Fibroblast of skin of left quadriceps (primary cell): ENCODE measurements at regions not wholly inside any gene's neighbourhood (a gene's known extent, or its start where the extent isn't known, plus 50 kb on each side); places are given as distances from the start of the nearest gene placed in this dataset.
"Not testable (repeated sequence)": the region's sequence is repeated elsewhere in the genome, so short reads cannot be mapped to it uniquely, and the experiment has no call there.

Experiments used
- DNase-seq, 2 experiments: peaks; one replicate each; pipeline ENCODE4 v3.0.0-alpha.2; 2013; ENCODE audit warnings: low read depth in 2 of 2

DNA sequence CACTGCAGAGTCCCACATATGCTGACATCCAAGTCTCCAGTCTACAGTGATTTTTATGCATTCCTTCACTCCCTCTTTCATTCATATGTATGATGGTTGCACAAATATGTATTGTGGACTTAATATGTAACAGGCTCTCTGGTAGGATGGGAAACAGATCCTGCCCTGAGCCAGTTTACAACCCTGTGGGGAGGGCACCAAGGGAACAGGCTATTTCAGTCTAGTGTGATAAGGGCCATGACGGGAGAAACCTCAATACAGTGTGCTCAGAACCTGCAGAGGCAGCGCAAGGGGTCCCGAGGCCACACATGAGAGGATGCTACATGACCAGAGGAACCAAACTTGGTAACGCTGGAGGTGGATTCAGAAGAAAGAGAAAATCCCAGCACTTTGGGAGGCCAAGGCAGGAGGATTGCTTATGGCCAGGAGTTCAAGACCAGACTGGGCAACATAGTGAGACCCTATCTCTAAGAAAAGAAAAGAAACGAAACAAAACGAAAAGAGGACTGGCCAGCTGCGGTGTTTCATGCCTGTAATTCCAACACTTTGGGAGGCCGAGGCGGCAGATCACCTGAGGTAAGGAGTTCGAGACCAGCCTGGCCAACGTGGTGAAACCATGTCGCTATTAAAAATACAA is 249.8 kb upstream of the JARID2 start:
- no peak for DNase-seq

DNA sequence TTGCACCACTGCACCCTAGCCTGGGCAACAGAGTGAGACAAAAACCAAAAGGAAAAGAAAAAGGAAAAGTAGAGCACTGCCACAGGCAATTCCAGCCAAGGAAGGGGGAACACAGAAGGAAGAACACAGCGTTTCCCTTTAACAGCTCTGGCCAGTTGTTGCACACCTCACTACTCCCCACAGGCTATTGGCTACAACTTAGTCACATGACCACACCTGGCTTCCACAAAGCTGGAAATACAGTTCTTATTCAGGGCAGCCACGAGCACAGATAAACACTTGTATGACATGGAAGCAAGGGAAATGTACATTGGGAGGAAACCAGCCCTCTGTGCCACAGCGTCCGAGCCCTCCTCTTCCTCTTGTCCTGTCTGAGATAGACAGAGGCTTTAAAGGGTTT is 249.0 kb upstream of the JARID2 start:
- DNase-seq = no peak

DNA sequence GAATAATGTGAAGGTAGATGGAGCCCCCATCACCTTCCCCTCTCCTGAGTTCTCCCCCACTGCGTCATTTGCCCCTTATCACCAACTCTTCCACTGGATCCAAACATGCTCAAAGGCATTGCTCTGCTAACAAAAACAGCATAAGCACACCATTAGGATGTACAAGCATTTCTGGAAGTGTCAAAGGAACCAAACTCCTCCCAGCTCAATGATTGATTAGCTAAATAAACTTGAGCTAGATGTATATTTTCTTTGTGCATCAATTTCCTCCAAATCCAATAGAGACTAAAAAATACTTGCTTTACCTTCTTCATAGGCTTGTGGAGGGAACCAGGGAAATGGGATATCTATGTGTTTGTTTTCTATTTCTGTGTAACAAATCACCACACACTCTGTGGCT is 248.4 kb upstream of the JARID2 start:
- DNase-seq = no peak

DNA sequence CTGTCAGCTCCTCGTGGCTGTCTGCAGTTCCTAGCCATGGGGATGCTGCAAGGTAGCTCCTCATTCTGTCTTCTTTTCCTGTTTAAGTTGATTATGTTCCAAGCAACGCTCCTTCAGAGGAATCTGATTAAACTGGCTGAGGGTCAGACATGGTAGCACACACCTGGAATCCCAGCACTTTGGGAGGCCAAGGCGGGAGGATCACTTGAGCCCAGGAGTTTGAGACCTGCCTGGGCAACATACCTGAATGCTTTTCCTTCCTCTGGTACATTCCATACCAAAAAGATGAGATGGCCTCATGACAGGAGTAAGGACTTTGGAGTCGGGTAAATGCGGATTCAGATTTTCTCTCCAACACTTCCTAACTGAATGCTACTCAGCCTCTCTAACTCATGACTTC is 246.8 kb upstream of the JARID2 start:
- DNase-seq = no peak

DNA sequence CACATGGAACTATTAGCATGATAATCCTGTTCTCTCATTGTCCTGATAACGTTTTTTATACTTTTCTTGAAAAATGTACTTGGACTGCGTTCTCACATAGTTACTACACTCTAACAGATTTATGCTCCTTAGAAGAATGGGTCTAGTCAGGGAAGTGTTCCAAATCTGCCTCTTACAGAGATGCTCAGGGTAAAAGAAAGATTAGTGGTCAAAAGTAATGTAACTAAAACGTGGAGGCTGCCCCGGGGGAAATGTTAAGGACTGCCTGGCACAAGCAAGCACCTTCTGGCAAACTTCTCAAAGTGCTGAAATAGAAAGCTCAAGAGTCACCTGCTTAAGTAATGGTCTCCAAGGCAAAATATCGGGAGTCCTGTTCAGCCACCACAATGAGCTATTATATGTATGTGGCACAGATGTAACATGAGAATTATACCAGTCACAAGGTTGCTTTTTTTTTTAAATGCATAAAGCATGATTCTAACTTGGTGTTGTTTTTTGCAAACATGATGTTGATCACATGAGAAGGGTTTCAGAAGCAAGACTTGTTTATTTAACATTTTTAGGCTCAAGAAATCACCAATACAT is 244.5 kb upstream of the JARID2 start:
- DNase-seq = no peak

DNA sequence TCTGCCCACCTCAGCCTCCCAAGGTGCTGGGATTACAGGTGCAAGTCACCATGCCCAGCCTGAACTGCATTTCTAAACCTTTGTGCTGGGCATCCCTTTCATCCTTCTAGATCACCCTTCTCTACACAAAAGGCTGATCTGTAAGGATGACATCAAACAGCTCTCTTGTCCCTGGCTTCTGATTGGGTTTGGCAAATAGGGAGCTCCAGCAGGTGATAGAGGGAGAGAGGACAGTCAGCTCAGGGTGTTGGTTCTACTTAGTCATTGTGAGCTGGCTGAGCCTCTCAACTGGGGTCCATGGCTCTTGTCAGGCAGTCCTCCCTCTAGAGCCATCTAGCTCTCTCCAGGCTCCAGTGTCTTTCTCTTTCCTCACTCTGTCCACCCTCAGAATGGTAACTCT is 237.6 kb upstream of the JARID2 start:
- no peak for DNase-seq

DNA sequence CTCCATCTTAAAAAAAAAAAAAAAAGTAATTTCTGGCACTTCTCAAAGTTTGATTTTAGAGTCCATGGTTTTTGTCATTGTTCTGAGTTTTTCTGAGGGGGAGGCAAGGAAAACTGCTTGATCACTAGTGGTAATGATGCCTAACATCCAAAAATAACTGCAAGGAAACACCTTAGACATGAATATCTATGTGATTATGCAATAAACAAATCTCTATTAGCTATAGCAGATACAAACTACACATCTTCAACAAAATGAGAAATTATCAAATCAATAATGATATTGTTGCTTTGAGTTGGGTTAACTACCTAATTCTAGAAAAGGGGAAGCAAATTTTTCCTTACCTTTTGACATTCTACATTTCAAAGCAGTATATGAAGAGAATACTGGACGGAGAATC is 230.9 kb upstream of the JARID2 start:
- DNase-seq = no peak

DNA sequence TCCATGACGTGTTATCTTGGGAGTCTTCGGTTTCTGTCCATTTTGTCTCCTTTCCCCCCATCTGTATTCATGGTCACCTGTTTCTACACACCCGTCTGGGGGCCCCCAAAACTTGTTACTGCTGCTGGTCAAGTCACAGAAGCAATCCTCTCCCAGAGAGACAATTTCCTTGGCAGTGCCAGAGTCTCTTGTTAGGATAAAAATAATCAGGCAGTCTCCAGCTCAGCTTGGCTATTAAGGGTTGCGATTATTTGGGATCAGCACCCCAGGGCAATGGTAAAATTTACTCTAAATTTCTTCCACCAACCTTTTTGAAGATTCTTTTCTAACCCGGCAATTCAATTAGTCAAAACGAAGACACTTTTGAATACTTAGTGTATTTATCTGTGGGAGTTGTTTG is 229.1 kb upstream of the JARID2 start:
- DNase-seq = no peak

DNA sequence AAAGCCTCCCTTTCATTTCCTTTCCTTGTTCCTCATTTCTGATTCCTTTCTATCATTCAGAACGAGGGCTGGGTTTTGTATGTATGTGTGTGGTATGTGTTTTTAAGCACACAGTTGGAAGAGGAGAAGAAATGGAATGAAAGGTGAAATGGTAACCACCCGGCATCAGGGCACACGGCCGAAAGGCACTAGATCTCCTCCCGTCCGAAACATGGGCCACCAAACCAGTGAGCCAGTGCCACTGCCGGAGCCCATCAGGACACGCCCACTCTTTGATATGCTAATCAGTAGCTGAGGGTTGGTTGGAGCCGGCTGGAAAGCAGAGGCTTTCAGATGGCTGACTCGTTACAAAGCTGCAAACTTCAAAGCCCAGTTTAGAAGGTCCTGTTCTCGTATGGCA is 228.6 kb upstream of the JARID2 start:
- DNase-seq = no peak

DNA sequence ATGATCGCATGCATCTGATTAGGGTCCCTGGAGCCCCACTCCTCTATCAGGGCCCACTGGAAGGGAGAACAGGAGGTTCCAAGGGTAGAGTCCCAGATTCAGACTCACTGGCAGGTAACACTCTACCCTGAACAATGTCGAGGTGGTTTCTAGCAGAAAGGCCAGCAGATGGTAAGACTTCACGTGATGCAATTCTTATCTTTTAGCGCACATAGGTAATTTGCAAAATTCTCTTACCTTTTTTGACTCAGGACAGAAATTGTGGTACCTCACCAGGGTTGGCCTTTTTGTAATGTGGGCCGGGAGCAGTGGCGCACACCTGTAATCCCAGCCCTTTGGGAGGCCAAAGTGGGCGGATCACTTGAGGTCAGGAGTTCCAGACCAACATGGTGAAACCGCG is 228.1 kb upstream of the JARID2 start:
- no peak for DNase-seq

DNA sequence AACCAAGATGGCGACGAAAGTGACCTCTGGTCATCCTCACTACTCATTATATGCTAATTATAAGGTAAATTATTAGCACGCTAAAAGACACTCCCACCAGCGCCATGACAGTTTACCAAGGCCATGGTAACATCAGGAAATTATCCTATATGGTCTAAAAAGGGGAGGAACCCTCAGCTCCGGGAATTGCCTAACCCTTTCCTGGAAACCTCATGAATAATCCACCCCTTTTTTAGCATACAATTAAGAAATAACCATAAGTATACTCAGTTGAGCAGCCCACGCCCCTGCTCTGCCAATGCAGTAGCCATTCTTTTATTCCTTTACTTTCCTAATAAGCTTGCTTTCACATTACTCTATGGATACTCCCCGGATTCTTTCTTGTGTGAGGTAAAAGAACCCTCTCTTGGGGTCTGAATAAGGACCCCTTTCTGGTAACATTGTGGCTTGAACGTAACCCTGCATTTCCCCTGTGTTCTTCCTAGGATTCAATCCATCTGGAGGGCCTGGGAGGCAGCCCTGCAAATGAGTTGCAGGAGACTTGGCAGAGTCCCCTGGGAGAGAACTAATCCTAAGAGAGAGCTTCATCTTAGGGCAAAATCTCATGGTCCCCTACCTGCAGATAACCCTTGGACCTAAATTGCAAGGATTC is 225.6 kb upstream of the JARID2 start:
- DNase-seq = no peak

DNA sequence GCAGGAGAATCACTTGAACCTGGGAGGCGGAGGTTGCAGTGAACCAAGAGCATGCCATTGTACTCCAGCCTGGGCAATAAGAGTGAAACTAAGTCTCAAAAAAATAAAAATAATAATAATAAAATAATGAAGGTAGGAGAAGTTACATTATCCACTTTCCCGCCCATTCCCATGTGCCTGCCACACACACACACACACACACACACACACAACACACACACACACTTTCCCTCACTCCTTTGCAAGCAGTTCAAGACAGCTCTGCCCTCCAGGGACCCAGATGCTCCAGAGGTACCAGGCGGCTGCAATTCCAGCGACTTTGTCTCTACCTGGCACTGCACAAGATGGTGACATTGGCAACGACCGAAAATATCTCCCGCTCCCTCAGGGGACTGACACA is 224.8 kb upstream of the JARID2 start:
- no peak for DNase-seq

DNA sequence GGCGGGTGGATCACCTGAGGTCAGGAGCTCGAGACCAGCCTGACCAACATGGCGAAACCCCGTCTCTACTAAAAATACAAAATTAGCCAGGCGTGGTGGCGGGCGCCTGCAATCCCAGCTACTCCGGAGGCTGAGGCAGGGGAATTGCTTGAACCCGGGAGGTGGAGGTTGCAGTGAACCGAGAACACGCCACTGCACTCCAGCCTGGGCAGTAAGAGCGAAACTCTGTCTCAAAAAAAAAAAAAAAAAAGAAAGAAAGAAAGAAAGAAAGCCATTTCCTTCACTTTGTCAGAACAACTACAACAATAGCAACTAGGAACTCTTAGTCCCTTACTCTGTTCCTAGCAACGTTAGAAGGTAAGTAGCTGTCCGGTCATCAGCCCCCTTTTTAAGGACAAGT is 222.9 kb upstream of the JARID2 start:
- not testable (repeated sequence) for DNase-seq

DNA sequence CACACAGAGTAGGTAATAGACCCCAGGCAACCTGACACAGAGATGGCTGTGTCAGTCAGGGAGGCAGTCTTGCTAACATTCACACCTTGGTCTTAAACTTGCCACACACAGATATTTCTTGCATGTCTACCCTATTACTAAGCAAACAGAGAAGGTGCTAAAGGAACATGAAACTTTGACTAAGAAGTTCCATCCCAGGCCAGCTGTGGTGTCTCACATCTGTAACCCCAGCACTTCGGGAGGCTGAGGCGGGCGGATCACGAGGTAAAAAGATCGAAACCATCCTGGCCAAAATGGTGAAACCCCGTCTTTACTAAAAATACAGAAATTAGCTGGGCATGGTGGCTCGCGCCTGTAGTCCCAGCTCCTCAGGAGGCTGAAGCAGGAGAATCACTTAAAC is 222.4 kb upstream of the JARID2 start:
- no peak for DNase-seq

DNA sequence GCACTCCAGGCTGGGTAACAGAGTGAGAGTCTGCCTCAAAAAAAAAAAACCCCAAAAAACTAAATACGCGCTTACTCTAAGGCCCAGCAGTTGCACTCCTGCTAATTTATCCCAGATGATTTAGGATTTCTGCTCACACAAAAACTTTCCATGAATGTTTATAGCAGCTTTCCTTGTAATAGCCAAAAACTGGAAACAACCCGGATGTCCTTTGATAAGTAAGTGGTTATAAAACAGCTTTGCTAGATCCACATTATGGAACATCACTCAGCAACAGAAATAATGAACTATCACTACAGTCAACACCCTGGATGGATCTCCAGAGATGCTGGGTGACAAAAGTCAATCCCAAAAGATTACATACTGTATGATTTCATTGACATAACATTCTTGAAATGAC is 220.4 kb upstream of the JARID2 start:
- DNase-seq = peak; percentile 16 to 18

DNA sequence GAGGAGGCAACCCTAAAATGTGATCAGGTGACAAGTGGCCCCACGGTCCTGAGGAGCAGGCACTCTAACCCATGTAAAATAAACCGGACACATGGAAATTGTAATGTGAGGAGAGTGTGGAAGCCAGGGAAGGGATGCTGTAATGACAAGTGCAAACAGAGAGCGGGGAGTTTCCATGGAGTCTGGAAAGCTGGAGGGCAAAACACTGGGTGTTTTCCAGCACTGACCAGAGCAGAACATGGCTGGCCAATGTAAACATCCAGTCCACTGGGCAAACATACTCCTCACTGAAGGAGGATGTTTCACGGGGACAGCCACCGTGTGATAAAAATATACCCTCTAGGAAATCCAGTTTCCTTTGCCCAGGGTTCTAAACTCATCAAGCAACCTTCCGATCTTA is 219.0 kb upstream of the JARID2 start:
- no peak for DNase-seq

DNA sequence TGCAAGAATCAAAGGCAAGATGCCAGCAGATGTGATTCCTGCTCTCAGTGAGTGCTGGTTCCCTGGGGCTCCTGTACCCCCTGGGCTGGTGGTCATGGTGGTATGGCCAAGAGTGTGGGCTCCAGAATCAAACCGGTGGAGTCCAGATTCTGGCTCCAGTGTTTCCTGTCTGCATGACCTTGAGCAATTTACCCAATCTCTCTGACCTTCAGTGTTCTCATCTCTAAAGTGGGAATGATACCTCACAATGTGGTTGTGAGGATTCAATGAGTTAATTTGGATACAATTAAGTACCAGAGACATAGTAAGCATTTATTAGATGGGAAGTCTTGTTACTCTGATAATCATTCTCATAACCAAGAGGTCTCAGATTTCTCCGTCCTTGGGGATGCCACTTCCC is 218.4 kb upstream of the JARID2 start:
- DNase-seq = no peak

DNA sequence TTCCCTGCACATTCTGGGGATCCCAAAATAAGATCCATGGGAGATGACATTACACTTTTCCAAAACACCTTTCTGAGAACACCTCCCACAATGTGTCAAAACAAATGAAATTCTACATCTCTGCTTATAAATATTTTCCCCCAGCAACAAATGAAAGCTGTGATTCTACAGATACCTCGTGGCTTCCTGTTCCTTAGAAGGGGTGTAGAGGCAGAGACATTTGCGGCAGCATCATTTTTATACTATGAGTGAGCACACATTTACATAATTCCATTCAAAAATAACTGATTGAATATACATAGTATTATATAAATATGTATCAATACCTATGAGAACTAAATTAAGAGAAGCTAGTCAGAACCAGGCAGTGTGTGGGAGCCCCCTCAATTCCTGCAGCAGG is 213.9 kb upstream of the JARID2 start:
- no peak for DNase-seq

DNA sequence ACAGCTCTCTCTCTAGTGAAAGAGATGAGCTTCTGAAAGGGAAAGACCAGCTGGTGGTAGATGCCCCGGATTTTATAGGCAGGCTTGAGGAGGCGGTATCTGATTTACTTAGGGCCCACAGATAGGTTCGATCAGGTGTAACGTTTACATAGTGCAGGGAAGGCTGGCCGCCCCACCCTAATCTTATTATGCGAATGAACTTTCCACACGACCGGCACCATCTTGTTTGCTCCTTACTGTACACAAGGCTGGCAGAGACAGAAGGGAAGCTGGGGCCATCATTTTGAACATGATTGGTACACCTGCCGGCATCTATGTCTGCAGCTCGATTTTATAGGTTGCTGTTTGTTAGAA is 212.0 kb upstream of the JARID2 start:
- no peak for DNase-seq

DNA sequence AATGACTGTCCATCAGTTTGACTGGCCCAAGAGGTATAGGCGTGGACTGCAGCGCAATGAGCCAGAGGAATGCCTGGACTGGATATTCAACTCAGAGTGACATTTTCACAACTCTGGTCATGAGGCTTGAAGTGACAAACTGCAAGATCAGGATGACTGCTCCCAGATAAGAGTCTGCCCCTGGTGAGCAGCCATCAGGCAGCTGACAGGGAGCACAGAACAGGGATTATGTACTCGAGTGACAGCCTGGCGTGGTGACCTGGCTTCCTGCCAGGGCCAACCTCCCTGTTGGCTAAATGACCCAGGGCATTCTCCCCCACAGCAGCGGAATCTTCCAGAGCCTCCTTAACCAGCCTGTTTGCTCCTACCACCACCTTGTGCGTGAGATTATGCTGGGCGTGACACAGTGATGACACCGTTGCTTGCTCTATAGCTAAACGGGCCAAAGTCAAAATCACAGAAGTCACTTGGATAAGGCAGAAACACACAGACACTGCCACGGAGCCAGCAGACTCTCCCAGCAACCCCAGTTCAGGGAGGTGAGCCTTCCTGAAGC is 209.1 kb upstream of the JARID2 start:
- no peak for DNase-seq

DNA sequence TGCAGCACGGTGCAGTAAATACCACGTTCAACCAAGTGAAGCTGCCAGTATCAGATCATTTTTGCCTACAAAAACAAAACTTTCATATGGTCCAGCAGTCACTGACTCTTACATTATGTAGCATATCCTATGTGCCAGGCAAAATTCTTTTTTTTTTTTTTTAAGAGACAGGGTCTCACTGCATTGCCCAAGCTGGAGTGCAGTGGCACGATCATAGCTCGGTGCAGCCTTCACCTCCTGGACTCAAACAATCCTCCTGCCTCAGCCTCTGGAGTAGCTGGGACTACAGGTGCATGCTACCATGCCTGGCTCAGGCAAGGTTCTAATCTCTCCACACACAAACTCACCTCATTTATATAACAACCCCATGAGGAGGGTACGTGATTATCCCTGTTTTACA is 208.6 kb upstream of the JARID2 start:
- no peak for DNase-seq

DNA sequence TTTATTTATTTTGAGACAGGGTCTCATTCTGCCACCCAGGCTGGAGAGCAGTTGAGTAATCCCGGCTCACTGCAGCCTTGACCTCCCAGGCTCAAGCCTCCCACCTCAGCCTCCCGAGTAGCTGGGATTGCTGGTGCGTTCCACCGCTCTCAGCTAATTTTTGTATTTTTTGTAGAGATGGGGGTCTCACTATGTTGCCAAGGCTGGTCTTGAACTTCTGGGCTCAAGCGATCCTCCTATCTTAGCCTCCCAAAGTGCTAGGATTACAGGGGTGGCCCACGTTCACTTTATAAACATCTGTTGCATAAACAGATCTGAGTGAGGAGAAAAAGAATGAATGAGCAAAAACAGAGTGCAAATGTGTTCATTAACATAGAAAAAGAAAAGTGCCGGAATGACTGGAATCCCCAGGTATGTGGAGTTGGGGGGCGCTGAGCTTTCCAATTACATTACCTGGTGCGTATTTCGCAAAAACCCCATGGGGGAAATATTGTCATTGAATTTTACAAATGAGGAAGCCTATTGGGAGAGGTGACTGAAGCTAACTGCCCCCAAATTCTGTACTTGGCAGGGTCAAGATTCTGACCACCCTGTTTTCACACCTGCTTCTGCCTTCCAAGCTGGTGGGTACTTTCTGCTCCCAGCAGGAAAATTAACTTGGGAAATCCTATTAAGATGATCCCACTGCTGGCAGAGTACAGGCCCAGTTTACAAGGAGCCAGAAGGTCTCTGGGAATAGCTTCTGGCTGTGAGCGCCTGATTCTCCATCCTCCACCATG is 207.7 kb upstream of the JARID2 start:
- no peak for DNase-seq

DNA sequence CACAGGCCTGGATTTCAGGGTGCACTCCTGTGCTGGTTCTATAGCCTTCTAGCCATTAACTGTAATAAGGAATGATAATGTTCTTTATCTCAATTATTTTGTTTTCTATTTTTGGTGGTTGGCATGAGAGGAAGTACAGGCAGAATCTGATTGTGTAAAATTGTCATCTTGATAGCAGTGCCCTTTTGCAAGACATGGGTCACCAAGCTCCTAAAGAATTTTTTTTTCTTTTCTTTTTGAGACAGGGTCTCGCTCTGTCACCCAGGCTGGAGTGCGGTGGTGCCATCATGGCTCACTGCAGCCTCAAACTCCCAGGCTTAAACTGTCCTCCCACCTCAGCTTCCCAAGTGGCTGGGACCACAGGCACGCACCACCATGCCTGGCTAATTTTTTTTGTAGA is 206.7 kb upstream of the JARID2 start:
- no peak for DNase-seq
